HUES6 (cell line): ENCODE measurements at regions not wholly inside any gene's neighbourhood (a gene's known extent, or its start where the extent isn't known, plus 50 kb on each side); places are given as distances from the start of the nearest gene placed in this dataset.

Experiments
- H3K27ac ChIP-seq: 2 replicates; pipeline ENCODE4 v1.7.0; 2013; ENCODE audit warnings: low read depth, mild to moderate bottlenecking, low read length, inconsistent platforms
- H3K27me3 ChIP-seq: 2 replicates; pipeline ENCODE4 v1.6.1; 2013; ENCODE audit warnings: low read length; ENCODE audit not compliant: control insufficient read depth, insufficient read depth
- H3K36me3 ChIP-seq: 2 replicates; pipeline ENCODE4 v1.6.1; 2013; ENCODE audit warnings: low read length; ENCODE audit not compliant: control insufficient read depth, insufficient read depth
- H3K4me1 ChIP-seq: 2 replicates; pipeline ENCODE4 v1.6.1; 2013; ENCODE audit warnings: low read length; ENCODE audit not compliant: control insufficient read depth, insufficient read depth
- H3K4me3 ChIP-seq: 2 replicates; pipeline ENCODE4 v1.5.1; 2013; ENCODE audit warnings: low read depth, low read length
- H3K9ac ChIP-seq: one replicate; pipeline ENCODE4 v1.6.1; 2013; ENCODE audit warnings: mild to moderate bottlenecking, low read length
- H3K9me3 ChIP-seq: 2 replicates; pipeline ENCODE4 v1.6.1; 2013; ENCODE audit warnings: low read depth, low read length; ENCODE audit not compliant: control insufficient read depth, insufficient read depth

- Histone ChIP-seq H3K4me3 (no peak overlapping the region), H3K9me3 (peaks cover 5% of the 10 kb centered on the region; the same call in 1 of the 2 replicates), H3K4me1 (no peaks in the 10 kb centered on the region), H3K27me3 (no peaks in the 10 kb centered on the region), H3K27ac (no peak overlapping the region), H3K36me3 (no peaks in the 10 kb centered on the region), H3K9ac (no peak overlapping the region)
Measured at GRCh38 chr1:221947731-221948130, 205.8 kb upstream of the DUSP10 start.

GRCh38 chr1:221946768-221947167 lies 204.9 kb upstream of the DUSP10 start:
- no peaks in the 10 kb centered on the region for H3K4me1 ChIP-seq
- H3K27ac ChIP-seq = no peak overlapping the region
- no peaks in the 10 kb centered on the region for H3K27me3 ChIP-seq
- H3K36me3 ChIP-seq = no peaks in the 10 kb centered on the region
- H3K9me3 ChIP-seq = peaks cover 5% of the 10 kb centered on the region; the same call in 1 of the 2 replicates
- H3K4me3 ChIP-seq = no peak overlapping the region
- no peak overlapping the region for H3K9ac ChIP-seq

- Histone ChIP-seq H3K9me3 (peaks cover 5% of the 10 kb centered on the region; the same call in 1 of the 2 replicates), H3K9ac (no peak overlapping the region), H3K36me3 (no peaks in the 10 kb centered on the region), H3K27ac (no peak overlapping the region), H3K4me1 (no peaks in the 10 kb centered on the region), H3K27me3 (no peaks in the 10 kb centered on the region), H3K4me3 (no peak overlapping the region)
Measured at GRCh38 chr1:221945669-221946068, 203.8 kb upstream of the DUSP10 start.

GRCh38 chr1:221944247-221944870 lies 202.5 kb upstream of the DUSP10 start:
- no peaks in the 10 kb centered on the region for H3K27me3 ChIP-seq

GRCh38 chr1:221940631-221941030 lies 198.7 kb upstream of the DUSP10 start:
- Histone ChIP-seq H3K4me3 (no peak overlapping the region), H3K27me3 (no peaks in the 10 kb centered on the region)

More at GRCh38 chr1:221944247-221944870, 202.5 kb upstream of the DUSP10 start:
- Histone ChIP-seq H3K4me3 (no peak overlapping the region), H3K27ac (no peak overlapping the region), H3K9me3 (peaks cover 5% of the 10 kb centered on the region; the same call in 1 of the 2 replicates), H3K4me1 (no peaks in the 10 kb centered on the region), H3K9ac (no peak overlapping the region), H3K36me3 (no peaks in the 10 kb centered on the region)

GRCh38 chr1:221939607-221940006 lies 197.7 kb upstream of the DUSP10 start:
- H3K4me3 ChIP-seq = no peak overlapping the region
- no peak overlapping the region for H3K27ac ChIP-seq
- no peaks in the 10 kb centered on the region for H3K27me3 ChIP-seq
- no peak overlapping the region for H3K9ac ChIP-seq
- H3K9me3 ChIP-seq = no peaks in the 10 kb centered on the region
- H3K4me1 ChIP-seq = no peaks in the 10 kb centered on the region
- no peaks in the 10 kb centered on the region for H3K36me3 ChIP-seq

More at GRCh38 chr1:221940631-221941030, 198.7 kb upstream of the DUSP10 start:
- H3K9me3 ChIP-seq = peaks cover 5% of the 10 kb centered on the region; the same call in 1 of the 2 replicates
- no peaks in the 10 kb centered on the region for H3K36me3 ChIP-seq
- no peaks in the 10 kb centered on the region for H3K4me1 ChIP-seq
- no peak overlapping the region for H3K9ac ChIP-seq
- H3K27ac ChIP-seq = no peak overlapping the region

GRCh38 chr1:221937155-221937953 lies 195.5 kb upstream of the DUSP10 start:
- Histone ChIP-seq H3K27me3 (no peaks in the 10 kb centered on the region), H3K4me1 (no peaks in the 10 kb centered on the region), H3K27ac (no peak overlapping the region), H3K4me3 (no peak overlapping the region), H3K9me3 (no peaks in the 10 kb centered on the region), H3K36me3 (no peaks in the 10 kb centered on the region), H3K9ac (no peak overlapping the region)

GRCh38 chr1:221933814-221934213 lies 191.9 kb upstream of the DUSP10 start:
- Histone ChIP-seq H3K36me3 (no peaks in the 10 kb centered on the region), H3K9ac (no peak overlapping the region), H3K9me3 (no peaks in the 10 kb centered on the region; the same call in 1 of the 2 replicates), H3K4me1 (no peaks in the 10 kb centered on the region), H3K4me3 (no peak overlapping the region), H3K27ac (no peak overlapping the region), H3K27me3 (no peaks in the 10 kb centered on the region)

- H3K27ac ChIP-seq = no peak overlapping the region
- H3K4me1 ChIP-seq = no peaks in the 10 kb centered on the region
- no peak overlapping the region for H3K9ac ChIP-seq
- H3K9me3 ChIP-seq = no peaks in the 10 kb centered on the region; the same call in 1 of the 2 replicates
- H3K4me3 ChIP-seq = no peak overlapping the region
- H3K36me3 ChIP-seq = no peaks in the 10 kb centered on the region
- no peaks in the 10 kb centered on the region for H3K27me3 ChIP-seq
Measured at GRCh38 chr1:221926441-221926840, 184.6 kb upstream of the DUSP10 start.

GRCh38 chr1:221925947-221926346 lies 184.1 kb upstream of the DUSP10 start:
- no peaks in the 10 kb centered on the region for H3K27me3 ChIP-seq
- no peak overlapping the region for H3K4me3 ChIP-seq
- H3K27ac ChIP-seq = no peak overlapping the region
- H3K9ac ChIP-seq = no peak overlapping the region
- H3K36me3 ChIP-seq = no peaks in the 10 kb centered on the region
- no peaks in the 10 kb centered on the region; the same call in 1 of the 2 replicates for H3K9me3 ChIP-seq
- no peaks in the 10 kb centered on the region for H3K4me1 ChIP-seq

GRCh38 chr1:221923929-221924598 lies 182.2 kb upstream of the DUSP10 start:
- no peaks in the 10 kb centered on the region for H3K27me3 ChIP-seq
- H3K27ac ChIP-seq = no peak overlapping the region
- no peaks in the 10 kb centered on the region for H3K4me1 ChIP-seq
- H3K9me3 ChIP-seq = no peaks in the 10 kb centered on the region; the same call in 1 of the 2 replicates
- H3K9ac ChIP-seq = no peak overlapping the region
- H3K4me3 ChIP-seq = no peak overlapping the region
- H3K36me3 ChIP-seq = no peaks in the 10 kb centered on the region
